H1 (cell line): ENCODE measurements at regions not wholly inside any gene's neighbourhood (a gene's known extent, or its start where the extent isn't known, plus 50 kb on each side); places are given as distances from the start of the nearest gene placed in this dataset.

Source experiments
- CTCF ChIA-PET: fragments of 300-600 bp; sonication (Branson Sonifier 250); formaldehyde crosslinking; loops from one replicate; lab custom pipeline; 2021; ENCODE audit not compliant: partially characterized antibody; lab: Charles Lee
- POLR2A ChIA-PET: fragments of 300-600 bp; sonication (Branson Sonifier 250); formaldehyde crosslinking; loops from one replicate; lab custom pipeline; 2021; ENCODE audit warnings: inconsistent platforms; ENCODE audit not compliant: partially characterized antibody; lab: Charles Lee
- DNase-seq, 2 experiments: peaks; one replicate each; pipeline versions ENCODE4 v3.0.0 to v3.0.0-alpha.2; 2010 to 2022; ENCODE audit warnings: low spot score in 2 of 2, low read depth in 1 of 2, mixed read lengths in 1 of 2
- FAIRE-seq: peaks from 2 replicates; lab custom pipeline; 2011; peaks lifted over from hg19 to GRCh38; lab: Jason Lieb, UNC
- H2AFZ ChIP-seq: 2 replicates; pipeline ENCODE4 v1.8.1; 2012; ENCODE audit warnings: low read length, inconsistent platforms
- H2AK5ac ChIP-seq: 2 replicates; pipeline ENCODE4 v1.6.1; 2013; ENCODE audit warnings: low read depth, low read length
- H2BK120ac ChIP-seq: replicated peaks from 2 replicates; pipeline ENCODE3; 2013; ENCODE audit warnings: low read depth, low read length, inconsistent platforms
- H2BK12ac ChIP-seq: 2 replicates; pipeline ENCODE4 v1.6.1; 2013; ENCODE audit warnings: low read depth, low read length
- H2BK15ac ChIP-seq: 2 replicates; pipeline ENCODE4 v1.6.1; 2013; ENCODE audit warnings: low read length
- H2BK20ac ChIP-seq: 2 replicates; pipeline ENCODE4 v1.6.1; 2013; ENCODE audit warnings: low read length
- H2BK5ac ChIP-seq: 2 replicates; pipeline ENCODE4 v1.6.1; 2013; ENCODE audit warnings: low read depth, low read length
- H3K14ac ChIP-seq: 2 replicates; pipeline ENCODE4 v1.6.1; 2013; ENCODE audit warnings: inconsistent platforms; ENCODE audit not compliant: insufficient read length
- H3K18ac ChIP-seq: 2 replicates; pipeline ENCODE4 v1.6.1; 2013; ENCODE audit warnings: low read length; ENCODE audit errors: extremely low read depth
- H3K23ac ChIP-seq: 2 replicates; pipeline ENCODE4 v1.6.1; 2013; ENCODE audit warnings: inconsistent platforms; ENCODE audit not compliant: insufficient read length
- H3K23me2 ChIP-seq: 2 replicates; pipeline ENCODE4 v1.6.1; 2013; ENCODE audit warnings: low read depth, low read length
- H3K27ac ChIP-seq: 2 replicates; pipeline ENCODE4 v1.6.1; 2011; ENCODE audit warnings: low read depth, low read length, inconsistent platforms
- H3K27me3 ChIP-seq, 4 experiments: replicated peaks in 1 of 4; 1 replicate in 1 of 4; 2 replicates in 3 of 4; pipeline versions ENCODE4 v1.6.1 to v1.8.1; 2011 to 2013; ENCODE audit warnings: low read length in 3 of 4, mild to moderate bottlenecking in 3 of 4, inconsistent platforms in 2 of 4, mixed read lengths in 2 of 4, moderate library complexity in 1 of 4; ENCODE audit not compliant: control insufficient read depth in 3 of 4, insufficient read depth in 3 of 4; ENCODE audit errors: extremely low read depth in 1 of 4
- H3K36me3 ChIP-seq, 4 experiments: 2 replicates each; pipeline versions ENCODE4 v1.6.1 to v1.8.1; 2011 to 2013; ENCODE audit warnings: mild to moderate bottlenecking in 4 of 4, low read length in 3 of 4, moderate library complexity in 2 of 4, control low read depth in 1 of 4, inconsistent platforms in 1 of 4; ENCODE audit not compliant: insufficient read depth in 4 of 4, control insufficient read depth in 2 of 4
- H3K4ac ChIP-seq: replicated peaks from 2 replicates; pipeline ENCODE3; 2013; ENCODE audit warnings: low read length, low read depth, mixed read lengths, inconsistent platforms; ENCODE audit not compliant: insufficient read length
- H3K4me1 ChIP-seq, 4 experiments: replicated peaks in 1 of 4; 1 replicate in 1 of 4; 2 replicates in 3 of 4; pipeline versions ENCODE4 v1.6.1 to v1.8.1; 2011 to 2013; ENCODE audit warnings: low read length in 3 of 4, inconsistent platforms in 2 of 4, mixed read lengths in 1 of 4; ENCODE audit not compliant: insufficient read depth in 4 of 4, control insufficient read depth in 3 of 4
- H3K4me2 ChIP-seq, 2 experiments: 2 replicates each; pipeline versions ENCODE4 v1.6.1 to v1.8.1; 2011 to 2013; ENCODE audit warnings: low read depth in 2 of 2, low read length in 2 of 2, control low read depth in 1 of 2, inconsistent platforms in 1 of 2, mild to moderate bottlenecking in 1 of 2; ENCODE audit not compliant: insufficient read depth in 1 of 2
- H3K4me3 ChIP-seq, 4 experiments: fragments of 200-600, 300-600 bp in 1 of 4; sonication (generic), shearing (Covaris generic), sonication (Bioruptor Twin) in 1 of 4; 2 replicates each; pipeline versions ENCODE4 v1.5.1 to v1.8.1; 2011 to 2016; ENCODE audit warnings: low read length in 4 of 4, low read depth in 3 of 4, control low read depth in 2 of 4, inconsistent platforms in 2 of 4, mild to moderate bottlenecking in 2 of 4, mixed read lengths in 1 of 4, moderate library complexity in 1 of 4; ENCODE audit not compliant: insufficient read depth in 2 of 4; ENCODE audit errors: extremely low read depth in 1 of 4
- H3K56ac ChIP-seq: replicated peaks from 2 replicates; pipeline ENCODE3; 2013; ENCODE audit warnings: low read depth, mild to moderate bottlenecking, mixed read lengths, low read length, inconsistent platforms; ENCODE audit not compliant: insufficient read length
- H3K79me1 ChIP-seq: 2 replicates; pipeline ENCODE4 v1.6.1; 2013; ENCODE audit warnings: low read depth, low read length, control low read depth
- H3K79me2 ChIP-seq, 2 experiments: 2 replicates each; pipeline versions ENCODE4 v1.6.1 to v1.8.1; 2012 to 2013; ENCODE audit warnings: low read length in 2 of 2, mild to moderate bottlenecking in 2 of 2, inconsistent platforms in 1 of 2; ENCODE audit not compliant: insufficient read depth in 2 of 2, control insufficient read depth in 1 of 2
- H3K9ac ChIP-seq, 4 experiments: replicated peaks in 1 of 4; 1 replicate in 1 of 4; 2 replicates in 3 of 4; pipeline versions ENCODE4 v1.6.1 to v1.8.1; 2011 to 2013; ENCODE audit warnings: low read depth in 3 of 4, low read length in 3 of 4, control low read depth in 2 of 4, mild to moderate bottlenecking in 2 of 4, moderate library complexity in 2 of 4, inconsistent platforms in 1 of 4; ENCODE audit errors: extremely low read depth in 1 of 4
- H3K9me3 ChIP-seq, 2 experiments: 2 replicates each; pipeline versions ENCODE4 v1.6.1 to v1.8.1; 2012 to 2013; ENCODE audit warnings: mild to moderate bottlenecking in 2 of 2, moderate library complexity in 2 of 2, control low read depth in 1 of 2, inconsistent platforms in 1 of 2, low read depth in 1 of 2, low read length in 1 of 2, mixed read lengths in 1 of 2; ENCODE audit not compliant: insufficient read depth in 2 of 2
- H4K20me1 ChIP-seq, 2 experiments: replicated peaks in 1 of 2; 2 replicates each; pipeline versions ENCODE3 to v1.8.1; 2011 to 2013; ENCODE audit warnings: inconsistent platforms in 2 of 2, low read length in 2 of 2, mild to moderate bottlenecking in 1 of 2; ENCODE audit not compliant: insufficient read depth in 2 of 2, control insufficient read depth in 1 of 2
- H4K5ac ChIP-seq: 2 replicates; pipeline ENCODE4 v1.6.1; 2013; ENCODE audit warnings: low read length, low read depth, mixed read lengths, inconsistent platforms; ENCODE audit not compliant: insufficient read length
- H4K8ac ChIP-seq: 2 replicates; pipeline ENCODE4 v1.8.0; 2013; ENCODE audit warnings: mild to moderate bottlenecking, moderate library complexity, low read length, inconsistent platforms; ENCODE audit not compliant: insufficient read depth; ENCODE audit errors: extremely low read depth
- H4K91ac ChIP-seq: replicated peaks from 2 replicates; pipeline ENCODE3; 2013; ENCODE audit warnings: low read length, mixed read lengths, inconsistent platforms; ENCODE audit not compliant: insufficient read length
- GTF2F1 ChIP-seq: IDR thresholded peaks from 2 replicates; pipeline ENCODE4 v1.6.1; 2012; ENCODE audit warnings: low read depth, low read length, improper control_type of control experiment, borderline replicate concordance
- HDAC2 ChIP-seq, 2 experiments: fragments of 300-600 bp in 1 of 2; sonication (generic) in 1 of 2; IDR thresholded peaks; 2 replicates each; pipeline ENCODE4 v1.6.1; 2011 to 2012; ENCODE audit warnings: low read depth in 2 of 2, low read length in 2 of 2, mild to moderate bottlenecking in 2 of 2, moderate library complexity in 2 of 2, borderline replicate concordance in 1 of 2, inconsistent platforms in 1 of 2
- JUND ChIP-seq: IDR thresholded peaks from 2 replicates; pipeline ENCODE4 v1.6.1; 2011; ENCODE audit warnings: mild to moderate bottlenecking, improper control_type of control experiment, low read length
- NANOG ChIP-seq: IDR thresholded peaks from 2 replicates; pipeline ENCODE4 v1.6.1; 2011; ENCODE audit warnings: low read length, low read depth, mild to moderate bottlenecking, inconsistent platforms; ENCODE audit not compliant: insufficient read depth, poor library complexity, severe bottlenecking
- POU5F1 ChIP-seq: IDR thresholded peaks from 2 replicates; pipeline ENCODE4 v1.6.1; 2011; ENCODE audit warnings: low read depth, mild to moderate bottlenecking, low read length, moderate library complexity
- RFX5 ChIP-seq: IDR thresholded peaks from 2 replicates; pipeline ENCODE4 v1.6.1; 2011; ENCODE audit warnings: low read depth, low read length, improper control_type of control experiment, borderline replicate concordance
- TAF7 ChIP-seq: optimal IDR thresholded peaks from 2 replicates; pipeline ENCODE3; 2011; ENCODE audit warnings: low read depth, mild to moderate bottlenecking, inconsistent platforms, low read length, moderate library complexity, borderline replicate concordance
- WGBS, 2 experiments: shearing (Covaris generic) in 1 of 2; methylation state at CpG; one replicate each; pipeline versions ENCODE4 v1.1.6 to v1.1.7; 2013 to 2015; ENCODE audit warnings: low lambda C conversion rate in 2 of 2, mixed read lengths in 2 of 2, inconsistent platforms in 1 of 2, low coverage in 1 of 2, missing lambda C conversion rate in 1 of 2; ENCODE audit not compliant: insufficient replicate concordance in 2 of 2, insufficient coverage in 1 of 2, insufficient read length in 1 of 2; ENCODE audit errors: extremely low coverage in 1 of 2, missing lambda C conversion rate in 1 of 2; 5-methylcytosine and 5-hydroxymethylcytosine counted together

DNA sequence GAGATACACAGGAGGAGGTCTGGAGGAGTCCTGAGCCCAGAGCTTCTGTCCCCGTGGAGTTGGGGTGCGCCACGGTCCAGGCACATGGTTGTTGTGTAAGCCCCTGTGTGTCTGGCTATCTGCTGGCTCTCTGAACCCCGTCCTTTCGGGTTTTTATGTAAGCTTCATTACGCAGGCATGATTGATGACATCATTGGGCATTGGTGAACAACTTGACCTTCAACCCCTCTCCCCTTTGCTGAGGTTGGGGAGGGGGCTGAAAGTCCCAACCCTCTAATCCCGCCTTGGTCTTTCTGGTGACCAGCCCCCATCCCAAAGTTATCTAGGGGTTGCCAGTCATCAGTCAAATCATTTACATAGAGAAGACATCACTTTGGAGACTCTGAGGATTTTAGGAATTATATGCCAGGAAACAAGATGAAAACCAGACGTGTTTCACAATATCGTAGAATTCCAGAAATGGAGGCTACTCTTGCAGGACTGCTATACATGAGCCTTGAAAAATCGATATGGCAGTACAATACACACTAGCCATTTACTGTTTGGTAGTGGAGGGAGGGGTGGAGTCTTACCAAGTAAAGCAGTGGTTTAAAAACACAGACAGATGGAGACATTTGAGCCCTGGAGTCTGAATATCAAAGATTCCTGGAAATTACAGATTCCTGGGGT is 69.8 kb upstream of the SCAF4 start:
- 86% methylated on average over 10 of the region's 10 CpGs; no CpG with 5 or more reads in 1 of the 2 experiments for WGBS, 2 experiments

More for the DNA sequence above, 69.8 kb upstream of the SCAF4 start:
- POLR2A ChIA-PET, result no interaction called here
- Histone ChIP-seq H3K4me3 (no peak overlapping the region), H3K23me2 (peaks cover 3% of the 10 kb centered on the region; the same call in 1 of the 2 replicates), H2AK5ac (no peak overlapping the region), H3K79me2 (no peaks in the 10 kb centered on the region), H3K27me3 (no peaks in the 10 kb centered on the region), H4K8ac (no peak overlapping the region; the same call in 1 of the 2 replicates), H3K4me1 (peaks cover 0 to 2% (median 0%) of the 10 kb centered on the region in 4 experiments; a peak in 1 of 7 replicates), H2BK12ac (no peak overlapping the region), H3K4me2 (no peak overlapping the region), H4K20me1 (no peaks in the 10 kb centered on the region), H3K36me3 (no peaks in the 10 kb centered on the region), H3K56ac (no peak overlapping the region), H2BK15ac (no peak overlapping the region), H3K4ac (no peak overlapping the region), H3K23ac (no peak overlapping the region), H3K27ac (no peak overlapping the region), H2BK120ac (no peak overlapping the region), H4K91ac (no peak overlapping the region), H2AFZ (no peak overlapping the region), H3K9me3 (no peaks in the 10 kb centered on the region), H2BK20ac (no peak overlapping the region), H2BK5ac (no peak overlapping the region)
- CTCF ChIA-PET, result interaction anchor here (3.7 kb wide), 1 partner anchor 16 kb away, joined by 16 read pairs; no protein-coding TSS in a partner anchor
- FAIRE-seq, result no peak
- no peak for TF ChIP-seq NANOG
- TF ChIP-seq GTF2F1, result no peak
- TF ChIP-seq RFX5, result no peak
- no peak for TF ChIP-seq POU5F1
- no peak for TF ChIP-seq HDAC2 (IDR thresholded peaks at IDR 0.05; ENCODE audit: borderline replicate concordance in 1 of 2, low read depth in 2 of 2, low read length in 2 of 2)
- no peak for TF ChIP-seq JUND
- no peak for TF ChIP-seq TAF7
- TF ChIP-seq, all 59 proteins: peak for 0
- Histone ChIP-seq H3K18ac (no peak overlapping the region), H3K9ac (no peak overlapping the region), H4K5ac (no peak overlapping the region), H3K79me1 (no peaks in the 10 kb centered on the region), H3K14ac (no peak overlapping the region)
- no peak for DNase-seq
